AG09309 (cell line): ENCODE measurements at regions not wholly inside any gene's neighbourhood (a gene's known extent, or its start where the extent isn't known, plus 50 kb on each side); places are given as distances from the start of the nearest gene placed in this dataset.

Experiments used
- DNase-seq: peaks from one replicate; pipeline ENCODE4 v3.0.0-alpha.2; 2010; ENCODE audit warnings: low read depth
- H3K4me3 ChIP-seq: 2 replicates; pipeline ENCODE4 v1.5.1; 2011; ENCODE audit warnings: mild to moderate bottlenecking, low read depth, low read length, moderate library complexity; ENCODE audit not compliant: control insufficient read depth
- TF ChIP-seq, protein P1 (sequence below): IDR thresholded peaks from 2 replicates; pipeline ENCODE4 v1.5.1; 2011; ENCODE audit warnings: mild to moderate bottlenecking, low read depth, low read length, inconsistent platforms; ENCODE audit not compliant: insufficient read depth, control insufficient read depth; ENCODE audit errors: missing control alignments

DNA sequence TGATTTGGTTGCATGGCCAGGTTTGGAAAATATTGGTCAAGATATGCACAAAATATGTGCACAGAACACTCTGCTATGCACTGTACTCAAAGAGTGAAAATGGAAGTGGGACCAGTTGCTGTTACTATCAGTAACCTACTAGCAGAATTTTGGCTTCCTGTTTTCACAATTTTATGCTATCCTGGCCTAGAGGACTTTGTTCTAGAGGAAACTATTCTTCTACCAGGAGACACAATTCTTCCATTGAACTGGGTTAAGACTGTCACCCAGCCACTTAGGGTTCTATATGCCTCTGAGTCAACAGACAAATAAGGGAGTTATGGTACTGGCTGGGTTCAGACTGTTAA lies 431.4 kb upstream of the DCC start:
- no peak for DNase-seq
- no peak overlapping the region for H3K4me3 ChIP-seq
- TF ChIP-seq, protein P1, sequence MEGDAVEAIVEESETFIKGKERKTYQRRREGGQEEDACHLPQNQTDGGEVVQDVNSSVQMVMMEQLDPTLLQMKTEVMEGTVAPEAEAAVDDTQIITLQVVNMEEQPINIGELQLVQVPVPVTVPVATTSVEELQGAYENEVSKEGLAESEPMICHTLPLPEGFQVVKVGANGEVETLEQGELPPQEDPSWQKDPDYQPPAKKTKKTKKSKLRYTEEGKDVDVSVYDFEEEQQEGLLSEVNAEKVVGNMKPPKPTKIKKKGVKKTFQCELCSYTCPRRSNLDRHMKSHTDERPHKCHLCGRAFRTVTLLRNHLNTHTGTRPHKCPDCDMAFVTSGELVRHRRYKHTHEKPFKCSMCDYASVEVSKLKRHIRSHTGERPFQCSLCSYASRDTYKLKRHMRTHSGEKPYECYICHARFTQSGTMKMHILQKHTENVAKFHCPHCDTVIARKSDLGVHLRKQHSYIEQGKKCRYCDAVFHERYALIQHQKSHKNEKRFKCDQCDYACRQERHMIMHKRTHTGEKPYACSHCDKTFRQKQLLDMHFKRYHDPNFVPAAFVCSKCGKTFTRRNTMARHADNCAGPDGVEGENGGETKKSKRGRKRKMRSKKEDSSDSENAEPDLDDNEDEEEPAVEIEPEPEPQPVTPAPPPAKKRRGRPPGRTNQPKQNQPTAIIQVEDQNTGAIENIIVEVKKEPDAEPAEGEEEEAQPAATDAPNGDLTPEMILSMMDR, result no peak

DNA sequence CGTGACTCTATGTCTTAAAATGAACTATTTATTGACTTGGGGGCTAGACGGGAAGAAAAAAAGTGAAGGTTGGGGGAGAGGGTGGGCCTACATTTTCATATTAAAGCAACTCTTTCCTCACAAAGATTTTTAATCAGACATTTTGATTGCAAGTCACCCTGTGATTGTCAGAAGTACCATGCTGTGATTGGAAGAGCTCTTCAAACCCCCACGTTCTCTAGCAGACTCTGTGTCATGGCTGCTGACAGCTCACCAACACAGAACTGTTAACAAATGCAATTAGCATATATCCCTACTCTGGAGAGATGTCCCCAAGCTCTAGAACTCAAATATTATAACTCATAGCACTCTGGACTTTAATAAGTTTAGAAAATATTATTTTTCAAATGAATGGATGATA lies 428.4 kb upstream of the DCC start:
- TF ChIP-seq, protein P1, result no peak
- H3K4me3 ChIP-seq, result no peak overlapping the region
- DNase-seq, result no peak

DNA sequence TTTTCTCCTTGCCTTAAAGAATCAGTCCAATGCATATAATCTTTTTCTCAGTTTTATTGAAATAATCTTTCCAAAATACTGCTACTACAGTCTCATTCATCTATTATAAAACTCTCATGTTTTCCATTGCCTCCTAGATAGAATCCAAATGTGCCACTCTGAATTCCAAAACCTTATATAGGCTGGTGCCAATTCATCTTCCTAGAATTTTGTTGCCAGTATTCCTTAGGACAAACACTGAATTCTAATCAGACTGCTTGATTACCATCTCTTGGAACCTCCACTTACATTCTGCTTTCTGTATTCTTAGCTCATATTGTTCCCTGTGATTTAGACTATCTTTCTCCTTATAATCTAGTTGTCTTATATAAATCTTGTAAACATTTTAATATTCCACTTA lies 427.6 kb upstream of the DCC start:
- TF ChIP-seq, protein P1, result no peak
- no peak for DNase-seq
- no peak overlapping the region for H3K4me3 ChIP-seq

DNA sequence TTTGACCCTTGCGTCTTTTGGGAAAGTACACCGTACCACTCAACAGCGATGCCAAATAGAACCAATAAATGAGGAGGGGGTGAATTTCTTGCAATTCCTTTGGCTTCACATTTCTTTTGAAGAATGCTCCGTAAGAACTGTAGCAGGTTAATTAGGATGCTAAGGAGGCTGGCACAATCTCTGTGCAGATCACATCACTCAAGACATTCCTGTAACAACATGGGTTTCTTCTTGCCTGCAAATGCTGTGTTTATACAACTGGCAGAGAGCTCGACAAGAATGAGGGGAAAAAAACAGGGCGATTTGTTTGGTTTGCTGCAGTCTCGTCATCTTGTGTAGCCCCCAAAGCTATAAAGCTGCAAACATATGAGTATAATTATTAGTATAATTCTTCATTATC lies 424.8 kb upstream of the DCC start:
- no peak for DNase-seq
- TF ChIP-seq, protein P1, result no peak
- H3K4me3 ChIP-seq, result no peak overlapping the region

DNA sequence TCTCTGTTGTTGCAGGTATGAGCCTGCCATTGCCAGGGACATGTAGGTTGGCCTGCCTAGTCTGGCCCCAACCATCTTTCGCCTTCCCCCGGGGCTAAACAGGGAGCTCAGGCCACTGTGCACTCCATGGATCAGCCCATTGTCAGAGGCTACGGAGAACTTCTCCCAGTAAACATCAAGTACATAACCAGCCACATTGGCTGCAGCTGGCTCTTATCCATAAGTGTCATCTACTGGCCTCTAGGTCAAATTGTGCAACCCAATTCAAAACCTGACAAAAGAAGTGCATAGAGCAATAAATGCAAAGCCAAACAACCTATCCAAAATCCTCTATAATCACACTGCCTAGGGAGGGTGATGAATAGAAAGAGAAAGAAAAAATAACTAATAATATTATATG lies 418.1 kb upstream of the DCC start:
- no peak for DNase-seq
- TF ChIP-seq, protein P1, result no peak
- H3K4me3 ChIP-seq, result no peak overlapping the region

DNA sequence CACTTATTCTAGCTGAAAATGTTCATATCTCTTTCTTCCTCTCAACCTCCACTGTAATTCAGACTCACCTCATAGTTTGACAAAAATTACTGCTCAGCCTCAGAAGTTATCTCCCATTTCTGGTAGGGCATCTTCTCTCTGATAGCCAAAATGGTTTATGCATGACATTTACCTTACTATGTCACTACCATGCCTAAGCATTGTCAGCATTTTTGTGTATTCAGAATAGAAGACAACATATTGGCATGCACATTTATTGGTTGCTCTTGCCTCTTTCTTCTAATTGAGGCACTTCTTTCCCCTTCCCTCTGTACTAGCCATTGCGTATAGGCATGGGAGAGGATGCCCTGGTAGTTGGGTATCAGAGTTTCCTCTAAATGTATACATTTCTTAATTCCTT lies 406.1 kb upstream of the DCC start:
- no peak overlapping the region for H3K4me3 ChIP-seq
- TF ChIP-seq, protein P1, result no peak
- no peak for DNase-seq

GRCh38 chr18:51936115-51936514 lies 403.9 kb upstream of the DCC start:
- TF ChIP-seq, protein P1, result no peak
- no peak for DNase-seq
- no peak overlapping the region for H3K4me3 ChIP-seq
